Ectodermal cell (in vitro differentiated cells): ENCODE measurements at regions not wholly inside any gene's neighbourhood (a gene's known extent, or its start where the extent isn't known, plus 50 kb on each side); places are given as distances from the start of the nearest gene placed in this dataset.

Source experiments
- H3K27ac ChIP-seq: 2 replicates; pipeline ENCODE4 v1.7.0; 2013; ENCODE audit warnings: mild to moderate bottlenecking, low read depth, low read length; ENCODE audit not compliant: insufficient read depth, poor library complexity, severe bottlenecking
- H3K27me3 ChIP-seq: 2 replicates; pipeline ENCODE4 v1.7.0; 2013; ENCODE audit warnings: mild to moderate bottlenecking, low read length; ENCODE audit not compliant: insufficient read depth, control insufficient read depth, poor library complexity, severe bottlenecking
- H3K36me3 ChIP-seq: one replicate; pipeline ENCODE4 v1.7.0; 2013; ENCODE audit warnings: low read length; ENCODE audit not compliant: control insufficient read depth, insufficient read depth
- H3K4me1 ChIP-seq: one replicate; pipeline ENCODE4 v1.7.0; 2013; ENCODE audit warnings: low read length; ENCODE audit not compliant: control insufficient read depth, insufficient read depth
- H3K4me3 ChIP-seq: 2 replicates; pipeline ENCODE4 v1.7.0; 2013; ENCODE audit warnings: low read depth, low read length, control low read depth; ENCODE audit not compliant: insufficient read depth
- H3K9me3 ChIP-seq: 2 replicates; pipeline ENCODE4 v1.7.0; 2013; ENCODE audit warnings: mild to moderate bottlenecking, low read length, moderate library complexity; ENCODE audit not compliant: control insufficient read depth
- WGBS, 2 experiments: methylation state at CpG; one replicate each; pipeline ENCODE4 v1.1.7; 2013; ENCODE audit warnings: missing lambda C conversion rate in 2 of 2; 5-methylcytosine and 5-hydroxymethylcytosine counted together

DNA sequence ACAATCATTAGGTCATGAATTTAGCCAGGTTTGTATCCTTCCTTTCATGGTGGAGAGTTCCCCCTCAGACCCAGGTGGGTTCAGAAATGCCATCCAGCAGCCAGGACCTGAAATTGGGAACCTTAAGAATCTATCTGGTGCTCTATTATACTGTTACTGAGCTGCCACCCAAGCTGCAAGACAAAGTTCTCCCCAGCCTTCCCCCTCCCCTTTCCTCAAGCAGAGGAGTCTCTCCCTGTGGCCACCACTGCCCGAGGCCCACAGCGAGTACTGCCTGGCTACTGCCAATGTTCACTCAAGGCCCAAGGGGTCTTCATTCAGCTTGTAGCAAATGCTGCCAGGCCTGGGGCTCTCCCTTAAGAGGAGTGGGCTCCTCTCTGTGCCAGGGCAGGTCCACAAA, 133.8 kb downstream of the TMEM38B start:
- H3K27ac ChIP-seq, result no peak overlapping the region
- WGBS, 2 experiments, result 91 to 94% methylated on average over 2 of the region's 2 CpGs
- no peaks in the 10 kb centered on the region for H3K4me1 ChIP-seq
- H3K27me3 ChIP-seq, result no peaks in the 10 kb centered on the region
- H3K9me3 ChIP-seq, result no peaks in the 10 kb centered on the region
- H3K4me3 ChIP-seq, result no peak overlapping the region
- no peaks in the 10 kb centered on the region for H3K36me3 ChIP-seq

GRCh38 chr9:105828596-105829213, 134.4 kb downstream of the TMEM38B start:
- 90% methylated on average over 1 of the region's 1 CpG for WGBS, 2 experiments
- Histone ChIP-seq H3K9me3 (no peaks in the 10 kb centered on the region), H3K4me1 (no peaks in the 10 kb centered on the region)

DNA sequence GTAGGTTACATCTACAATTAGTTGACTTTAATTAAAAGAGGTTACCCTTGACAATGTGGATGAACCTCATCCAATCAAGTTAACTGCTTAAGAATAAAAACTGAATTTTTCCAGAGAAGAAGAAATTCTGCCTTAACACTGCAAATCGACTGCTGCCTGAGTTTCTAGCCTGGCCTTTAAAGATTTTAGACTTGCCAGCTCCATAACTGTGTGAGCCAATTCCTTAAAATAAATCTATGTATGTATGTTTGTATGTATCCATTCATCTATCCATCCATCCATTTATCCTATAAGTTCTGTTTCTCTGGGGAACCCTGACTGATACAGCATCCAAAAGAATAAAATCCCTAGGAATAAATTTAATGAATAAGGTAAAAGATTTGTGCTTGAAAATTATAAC, 136.1 kb downstream of the TMEM38B start:
- no peaks in the 10 kb centered on the region for H3K9me3 ChIP-seq
- H3K27me3 ChIP-seq, result no peaks in the 10 kb centered on the region
- no peaks in the 10 kb centered on the region for H3K36me3 ChIP-seq
- no peak overlapping the region for H3K4me3 ChIP-seq
- no peak overlapping the region for H3K27ac ChIP-seq
- WGBS, 2 experiments, result 92 to 100% methylated on average over 1 of the region's 1 CpG
- H3K4me1 ChIP-seq, result no peaks in the 10 kb centered on the region

More at GRCh38 chr9:105828596-105829213, 134.4 kb downstream of the TMEM38B start:
- Histone ChIP-seq H3K27me3 (no peaks in the 10 kb centered on the region), H3K27ac (no peak overlapping the region), H3K36me3 (no peaks in the 10 kb centered on the region), H3K4me3 (no peak overlapping the region)

- H3K27me3 ChIP-seq, result no peaks in the 10 kb centered on the region
- WGBS, 2 experiments, result 95 to 96% methylated on average over 4 of the region's 4 CpGs
- H3K4me3 ChIP-seq, result no peak overlapping the region
- H3K36me3 ChIP-seq, result no peaks in the 10 kb centered on the region
- no peaks in the 10 kb centered on the region for H3K4me1 ChIP-seq
- H3K27ac ChIP-seq, result no peak overlapping the region
- no peaks in the 10 kb centered on the region for H3K9me3 ChIP-seq
These were observed 137.9 kb downstream of the TMEM38B start for GRCh38 chr9:105832096-105832710.

DNA sequence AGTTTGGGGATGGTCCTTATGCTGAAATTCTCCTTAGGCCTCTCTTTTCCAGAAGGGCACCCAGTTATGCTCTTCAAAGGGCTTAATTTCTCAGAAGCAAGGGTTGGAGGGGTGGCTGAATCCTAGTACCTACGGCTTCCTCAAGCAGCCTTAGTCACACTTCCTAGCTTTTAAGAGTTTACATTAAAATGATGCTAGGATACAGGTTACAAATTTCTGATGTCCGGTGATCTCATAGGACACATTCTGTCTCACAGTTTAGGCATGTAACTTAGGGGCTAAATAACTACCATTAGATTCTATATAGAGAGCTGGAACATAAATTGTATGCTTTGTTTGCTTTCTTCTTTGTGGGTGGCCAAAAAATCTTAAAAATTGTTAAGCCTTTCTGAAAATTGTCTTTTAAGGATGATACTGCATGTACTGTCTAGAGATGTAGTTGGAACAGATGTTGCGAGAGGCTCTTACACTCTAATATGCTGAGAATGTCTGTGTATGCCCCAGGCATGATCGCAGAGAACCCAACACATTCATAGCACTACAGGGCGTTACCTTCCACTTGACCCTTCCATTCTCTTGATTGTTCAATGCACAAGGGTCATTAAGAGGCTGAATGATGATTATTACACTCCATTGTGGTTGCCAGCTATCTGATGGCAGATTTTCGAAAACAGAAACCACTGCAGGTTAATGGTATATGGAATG, 139.1 kb downstream of the TMEM38B start:
- Histone ChIP-seq H3K36me3 (no peaks in the 10 kb centered on the region), H3K27ac (no peak overlapping the region), H3K4me1 (no peaks in the 10 kb centered on the region), H3K27me3 (no peaks in the 10 kb centered on the region), H3K4me3 (no peak overlapping the region), H3K9me3 (no peaks in the 10 kb centered on the region)
- 95% methylated on average over 5 to 6 of the region's 6 CpGs for WGBS, 2 experiments

DNA sequence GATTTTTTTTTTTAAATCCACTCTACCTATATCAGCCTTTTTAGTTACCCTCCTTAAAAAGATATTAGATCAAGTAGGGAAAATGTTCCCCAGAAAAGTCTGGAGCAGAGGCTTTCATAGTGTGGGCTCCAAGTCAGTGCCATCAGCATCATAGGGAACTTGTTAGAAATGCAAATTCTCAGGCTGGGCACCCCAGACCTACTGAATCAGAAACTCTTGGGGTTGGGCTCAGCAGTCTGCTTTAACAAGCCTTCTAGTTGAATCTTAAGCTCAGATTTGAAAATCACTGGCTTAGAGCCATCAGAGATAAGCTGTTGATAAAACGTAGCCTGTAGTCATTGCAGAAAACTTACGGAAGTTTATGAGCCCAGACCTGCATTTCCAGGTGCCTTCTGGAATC, 140.1 kb downstream of the TMEM38B start:
- Histone ChIP-seq H3K4me1 (no peaks in the 10 kb centered on the region), H3K27ac (no peak overlapping the region), H3K27me3 (no peaks in the 10 kb centered on the region), H3K9me3 (no peaks in the 10 kb centered on the region), H3K36me3 (no peaks in the 10 kb centered on the region), H3K4me3 (no peak overlapping the region)
- 88 to 94% methylated on average over 2 of the region's 2 CpGs for WGBS, 2 experiments

GRCh38 chr9:105835721-105836120, 141.4 kb downstream of the TMEM38B start:
- Histone ChIP-seq H3K4me3 (no peak overlapping the region), H3K36me3 (no peaks in the 10 kb centered on the region), H3K27ac (no peak overlapping the region), H3K9me3 (no peaks in the 10 kb centered on the region), H3K4me1 (no peaks in the 10 kb centered on the region), H3K27me3 (no peaks in the 10 kb centered on the region)
- 78% methylated on average over 7 of the region's 7 CpGs for whole genome bisulfite sequencing, 2 experiments

GRCh38 chr9:105836936-105837660, 142.8 kb downstream of the TMEM38B start:
- Histone ChIP-seq H3K9me3 (no peaks in the 10 kb centered on the region), H3K36me3 (no peaks in the 10 kb centered on the region), H3K27me3 (no peaks in the 10 kb centered on the region), H3K4me1 (no peaks in the 10 kb centered on the region), H3K27ac (no peak overlapping the region), H3K4me3 (no peak overlapping the region)
- whole genome bisulfite sequencing, 2 experiments, result 91 to 92% methylated on average over 10 of the region's 10 CpGs

DNA sequence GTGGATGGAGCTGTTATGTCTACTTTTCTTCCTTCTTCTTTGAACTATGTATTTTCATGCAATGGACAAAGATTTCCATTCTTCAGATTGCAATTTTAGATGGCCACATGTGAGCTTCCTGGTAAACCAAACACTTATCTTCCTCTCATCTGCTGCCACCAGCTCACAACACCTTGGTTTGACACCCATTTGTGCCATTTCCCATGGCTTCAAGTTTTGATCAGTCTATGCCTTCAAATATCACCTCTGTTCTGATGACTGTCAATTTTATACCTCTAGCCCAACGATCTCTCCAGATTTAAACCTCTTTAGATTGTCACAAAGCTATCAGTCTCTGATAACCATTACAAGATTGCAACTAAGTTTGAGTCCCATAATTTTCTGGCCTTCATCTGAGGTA, 147.2 kb downstream of the TMEM38B start:
- Histone ChIP-seq H3K27me3 (no peaks in the 10 kb centered on the region), H3K36me3 (no peaks in the 10 kb centered on the region), H3K27ac (no peak overlapping the region), H3K4me3 (no peak overlapping the region), H3K4me1 (no peaks in the 10 kb centered on the region), H3K9me3 (no peaks in the 10 kb centered on the region)
- 85 to 90% methylated on average over 1 of the region's 1 CpG for WGBS, 2 experiments

DNA sequence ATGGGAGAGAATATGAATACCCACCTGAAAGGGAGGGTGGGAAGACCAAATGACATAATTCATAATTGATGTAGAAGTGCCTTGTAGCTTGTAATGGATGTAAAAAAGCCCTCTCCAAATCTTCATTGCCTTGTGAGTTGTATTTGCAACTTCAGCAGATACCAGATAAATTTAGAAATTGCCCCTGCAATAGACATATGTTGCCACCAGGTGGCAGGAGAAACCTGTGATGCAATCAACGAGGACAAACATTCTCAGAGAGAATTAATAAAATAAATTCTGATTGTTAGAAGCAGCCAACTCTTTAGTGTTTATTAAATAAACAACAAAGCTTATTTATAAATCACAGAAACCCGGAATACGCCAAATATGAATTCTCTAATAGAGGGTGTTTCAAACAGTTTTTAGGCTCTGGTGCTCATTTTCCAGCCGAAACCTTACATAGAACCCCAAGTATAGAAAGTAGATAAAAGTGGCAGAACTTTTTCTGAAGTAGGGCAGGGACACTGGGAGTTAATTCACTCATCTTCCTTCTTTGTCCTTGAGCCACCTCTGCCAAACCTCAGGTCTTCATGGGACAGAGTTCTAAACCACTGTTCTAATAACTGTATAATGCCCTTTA, 147.8 kb downstream of the TMEM38B start:
- Histone ChIP-seq H3K27me3 (no peaks in the 10 kb centered on the region), H3K36me3 (no peaks in the 10 kb centered on the region), H3K9me3 (no peaks in the 10 kb centered on the region), H3K4me3 (no peak overlapping the region), H3K4me1 (no peaks in the 10 kb centered on the region), H3K27ac (no peak overlapping the region)
- 73 to 84% methylated on average over 2 to 4 of the region's 4 CpGs for WGBS, 2 experiments
